ENCODE measurements at regions not wholly inside any gene's neighbourhood (a gene's known extent, or its start where the extent isn't known, plus 50 kb on each side); places are given as distances from the start of the nearest gene placed in this dataset.

GRCh38 chr12:60191676-60192359 lies 596.0 kb downstream of the SLC16A7 start:
- H3K27ac ChIP-seq = no peak overlapping the region
- TF ChIP-seq ZFX (IDR thresholded peaks at IDR 0.05) = no peak
- TF ChIP-seq CTCF (conservative IDR thresholded peaks at IDR 0.05) = no peak

- TF ChIP-seq ZFX (IDR thresholded peaks at IDR 0.05) (no peak), CTCF (conservative IDR thresholded peaks at IDR 0.05) (no peak)
- H3K27ac ChIP-seq = no peak overlapping the region
Observed at GRCh38 chr12:60194678-60195077, 598.8 kb downstream of the SLC16A7 start.

GRCh38 chr12:60195483-60195882 lies 599.7 kb downstream of the SLC16A7 start:
- TF ChIP-seq ZFX (IDR thresholded peaks at IDR 0.05) = no peak
- no peak for TF ChIP-seq CTCF (conservative IDR thresholded peaks at IDR 0.05)
- H3K27ac ChIP-seq = no peak overlapping the region

- H3K27ac ChIP-seq = no peak overlapping the region
- TF ChIP-seq ZFX (IDR thresholded peaks at IDR 0.05) (no peak), CTCF (conservative IDR thresholded peaks at IDR 0.05) (no peak)
Observed at GRCh38 chr12:60196366-60196765, 600.5 kb downstream of the SLC16A7 start.

- TF ChIP-seq ZFX (IDR thresholded peaks at IDR 0.05) (no peak), CTCF (conservative IDR thresholded peaks at IDR 0.05) (no peak)
- H3K27ac ChIP-seq = no peak overlapping the region
Observed at GRCh38 chr12:60197589-60197988, 601.8 kb downstream of the SLC16A7 start.

GRCh38 chr12:60201891-60202290 lies 606.1 kb downstream of the SLC16A7 start:
- H3K27ac ChIP-seq = no peak overlapping the region
- TF ChIP-seq ZFX (IDR thresholded peaks at IDR 0.05) = no peak
- no peak for TF ChIP-seq CTCF (conservative IDR thresholded peaks at IDR 0.05)

GRCh38 chr12:60205500-60205899 lies 609.7 kb downstream of the SLC16A7 start:
- H3K27ac ChIP-seq = no peak overlapping the region
- TF ChIP-seq CTCF (conservative IDR thresholded peaks at IDR 0.05) (no peak), ZFX (IDR thresholded peaks at IDR 0.05) (no peak)
